Liver (tissue), 3 donors: ENCODE measurements at regions not wholly inside any gene's neighbourhood (a gene's known extent, or its start where the extent isn't known, plus 50 kb on each side); places are given as distances from the start of the nearest gene placed in this dataset.

Experiments used
- GABPA ChIP-seq, 2 donors: IDR thresholded peaks in 1 of 2; conservative IDR thresholded peaks in 1 of 2; 2 replicates each; pipeline ENCODE4 v1.6.1; 2016; ENCODE audit warnings: antibody characterized with exemption in 2 of 2, mild to moderate bottlenecking in 1 of 2, moderate library complexity in 1 of 2
- HNF4A ChIP-seq, 2 donors: conservative IDR thresholded peaks; 2 replicates each; pipeline ENCODE4 v1.6.1; 2016; ENCODE audit warnings: antibody characterized with exemption in 2 of 2, mild to moderate bottlenecking in 2 of 2
- MAX ChIP-seq: IDR thresholded peaks from 2 replicates; pipeline ENCODE4 v1.6.1; 2016; ENCODE audit warnings: antibody characterized with exemption
- RAD21 ChIP-seq, 2 donors: IDR thresholded peaks; 2 replicates each; pipeline ENCODE4 v1.6.1; 2016; ENCODE audit warnings: antibody characterized with exemption in 2 of 2, mild to moderate bottlenecking in 2 of 2
- RXRA ChIP-seq, 2 donors: IDR thresholded peaks; 2 replicates each; pipeline ENCODE4 v1.6.1; 2017 to 2018; ENCODE audit warnings: antibody characterized with exemption in 2 of 2, mild to moderate bottlenecking in 1 of 2
- SP1 ChIP-seq: IDR thresholded peaks from 2 replicates; pipeline ENCODE4 v1.6.1; 2018; ENCODE audit warnings: antibody characterized with exemption, mild to moderate bottlenecking
- TAF1 ChIP-seq: conservative IDR thresholded peaks from 2 replicates; pipeline ENCODE4 v1.6.1; 2016; ENCODE audit warnings: antibody characterized with exemption, mild to moderate bottlenecking
- TF ChIP-seq, protein P1 (sequence below): fragments of 150-350 bp; IDR thresholded peaks from 2 replicates; pipeline ENCODE4 v1.5.1; 2017; ENCODE audit warnings: improper control_type of control experiment, low read depth, low read length; ENCODE audit not compliant: missing input control
- TF ChIP-seq, protein P2 (sequence below): IDR thresholded peaks from 2 replicates; pipeline ENCODE4 v1.6.1; 2016; ENCODE audit warnings: antibody characterized with exemption, mild to moderate bottlenecking
- donor health status: healthy.
- donor health status: healthy.

DNA sequence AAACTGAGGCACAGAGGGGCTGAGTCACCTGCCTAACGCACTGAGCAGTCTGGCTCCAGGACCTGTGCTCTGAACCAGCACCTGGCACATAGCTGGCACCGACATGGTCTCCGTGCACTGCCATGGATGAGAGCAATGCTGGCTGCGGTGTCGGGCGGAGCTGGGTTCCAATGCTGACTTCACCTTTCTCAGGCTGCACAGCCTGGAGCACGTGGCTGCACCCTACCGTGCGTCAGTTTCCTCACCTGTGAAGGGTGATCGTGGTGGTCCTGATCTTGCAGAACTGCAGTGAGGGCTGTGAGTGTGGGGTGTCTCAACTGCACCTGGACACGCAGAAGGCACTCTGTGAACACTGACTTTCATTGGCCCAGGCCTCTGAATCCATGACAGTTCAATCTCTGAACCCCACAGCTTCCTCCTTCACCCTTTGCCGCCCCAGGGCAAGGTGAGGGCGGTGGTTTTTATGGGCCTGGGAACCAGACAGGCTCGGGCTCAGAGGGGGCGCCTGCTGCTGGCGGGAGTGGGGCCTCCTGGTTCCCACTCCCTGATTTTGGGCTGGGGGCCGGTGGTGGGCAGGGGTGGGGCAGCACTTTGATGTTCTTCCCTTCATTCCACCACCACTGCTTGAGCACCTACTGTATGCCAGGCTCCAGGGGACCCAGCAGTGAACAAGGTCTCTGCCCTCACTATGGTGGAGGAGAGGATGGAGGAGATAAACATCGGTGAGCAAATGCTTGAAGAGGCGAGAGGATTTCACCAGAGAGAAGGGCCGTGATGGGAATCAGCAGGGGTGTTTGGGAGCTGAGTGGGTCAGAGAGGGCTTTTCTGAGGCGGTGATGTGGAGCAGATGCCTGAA lies 102.9 kb downstream of the CEBPB start:
- TF ChIP-seq, protein P1, sequence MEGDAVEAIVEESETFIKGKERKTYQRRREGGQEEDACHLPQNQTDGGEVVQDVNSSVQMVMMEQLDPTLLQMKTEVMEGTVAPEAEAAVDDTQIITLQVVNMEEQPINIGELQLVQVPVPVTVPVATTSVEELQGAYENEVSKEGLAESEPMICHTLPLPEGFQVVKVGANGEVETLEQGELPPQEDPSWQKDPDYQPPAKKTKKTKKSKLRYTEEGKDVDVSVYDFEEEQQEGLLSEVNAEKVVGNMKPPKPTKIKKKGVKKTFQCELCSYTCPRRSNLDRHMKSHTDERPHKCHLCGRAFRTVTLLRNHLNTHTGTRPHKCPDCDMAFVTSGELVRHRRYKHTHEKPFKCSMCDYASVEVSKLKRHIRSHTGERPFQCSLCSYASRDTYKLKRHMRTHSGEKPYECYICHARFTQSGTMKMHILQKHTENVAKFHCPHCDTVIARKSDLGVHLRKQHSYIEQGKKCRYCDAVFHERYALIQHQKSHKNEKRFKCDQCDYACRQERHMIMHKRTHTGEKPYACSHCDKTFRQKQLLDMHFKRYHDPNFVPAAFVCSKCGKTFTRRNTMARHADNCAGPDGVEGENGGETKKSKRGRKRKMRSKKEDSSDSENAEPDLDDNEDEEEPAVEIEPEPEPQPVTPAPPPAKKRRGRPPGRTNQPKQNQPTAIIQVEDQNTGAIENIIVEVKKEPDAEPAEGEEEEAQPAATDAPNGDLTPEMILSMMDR, result no peak
- TF ChIP-seq MAX (no peak), HNF4A (conservative IDR thresholded peaks at IDR 0.05) (no peak), GABPA (IDR thresholded peaks at IDR 0.05 in 1 of 2, conservative IDR thresholded peaks at IDR 0.05 in 1 of 2) (no peak), RAD21 (IDR thresholded peaks at IDR 0.05) (no peak), TAF1 (no peak), RXRA (IDR thresholded peaks at IDR 0.05) (no peak), SP1 (no peak)
- TF ChIP-seq, protein P2, sequence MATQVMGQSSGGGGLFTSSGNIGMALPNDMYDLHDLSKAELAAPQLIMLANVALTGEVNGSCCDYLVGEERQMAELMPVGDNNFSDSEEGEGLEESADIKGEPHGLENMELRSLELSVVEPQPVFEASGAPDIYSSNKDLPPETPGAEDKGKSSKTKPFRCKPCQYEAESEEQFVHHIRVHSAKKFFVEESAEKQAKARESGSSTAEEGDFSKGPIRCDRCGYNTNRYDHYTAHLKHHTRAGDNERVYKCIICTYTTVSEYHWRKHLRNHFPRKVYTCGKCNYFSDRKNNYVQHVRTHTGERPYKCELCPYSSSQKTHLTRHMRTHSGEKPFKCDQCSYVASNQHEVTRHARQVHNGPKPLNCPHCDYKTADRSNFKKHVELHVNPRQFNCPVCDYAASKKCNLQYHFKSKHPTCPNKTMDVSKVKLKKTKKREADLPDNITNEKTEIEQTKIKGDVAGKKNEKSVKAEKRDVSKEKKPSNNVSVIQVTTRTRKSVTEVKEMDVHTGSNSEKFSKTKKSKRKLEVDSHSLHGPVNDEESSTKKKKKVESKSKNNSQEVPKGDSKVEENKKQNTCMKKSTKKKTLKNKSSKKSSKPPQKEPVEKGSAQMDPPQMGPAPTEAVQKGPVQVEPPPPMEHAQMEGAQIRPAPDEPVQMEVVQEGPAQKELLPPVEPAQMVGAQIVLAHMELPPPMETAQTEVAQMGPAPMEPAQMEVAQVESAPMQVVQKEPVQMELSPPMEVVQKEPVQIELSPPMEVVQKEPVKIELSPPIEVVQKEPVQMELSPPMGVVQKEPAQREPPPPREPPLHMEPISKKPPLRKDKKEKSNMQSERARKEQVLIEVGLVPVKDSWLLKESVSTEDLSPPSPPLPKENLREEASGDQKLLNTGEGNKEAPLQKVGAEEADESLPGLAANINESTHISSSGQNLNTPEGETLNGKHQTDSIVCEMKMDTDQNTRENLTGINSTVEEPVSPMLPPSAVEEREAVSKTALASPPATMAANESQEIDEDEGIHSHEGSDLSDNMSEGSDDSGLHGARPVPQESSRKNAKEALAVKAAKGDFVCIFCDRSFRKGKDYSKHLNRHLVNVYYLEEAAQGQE, result no peak
